NT2/D1 (cell line): ENCODE measurements at regions not wholly inside any gene's neighbourhood (a gene's known extent, or its start where the extent isn't known, plus 50 kb on each side); places are given as distances from the start of the nearest gene placed in this dataset.

Experiments
- SUZ12 ChIP-seq: IDR thresholded peaks from 2 replicates; pipeline ENCODE4 v1.6.1; 2011; ENCODE audit not compliant: insufficient read length, insufficient read depth; ENCODE audit errors: extremely low read depth
- YY1 ChIP-seq: IDR thresholded peaks from 2 replicates; pipeline ENCODE4 v1.6.1; 2011; ENCODE audit not compliant: insufficient read length, insufficient read depth

DNA sequence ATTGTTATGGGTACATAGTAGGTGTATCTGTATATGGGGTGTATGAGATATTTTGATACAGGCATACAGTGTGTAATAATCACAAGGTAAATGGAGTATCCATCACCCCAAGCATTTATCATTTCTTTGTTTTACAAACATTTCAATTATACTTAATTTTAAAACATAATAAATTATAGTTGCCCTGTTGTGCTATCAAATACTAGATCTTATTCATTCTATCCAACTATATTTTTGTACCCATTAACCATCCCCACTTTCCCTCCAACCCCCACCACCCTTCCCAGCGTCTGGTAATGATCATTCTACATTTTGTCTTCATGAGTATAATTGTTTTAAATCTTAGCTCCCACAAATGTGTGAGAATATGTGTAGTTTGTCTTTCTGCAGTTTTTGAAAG lies 302.6 kb downstream of the FOXG1 start:
- no peak for TF ChIP-seq YY1
- no peak for TF ChIP-seq SUZ12
